ENCODE measurements at regions not wholly inside any gene's neighbourhood (a gene's known extent, or its start where the extent isn't known, plus 50 kb on each side); places are given as distances from the start of the nearest gene placed in this dataset.

DNA sequence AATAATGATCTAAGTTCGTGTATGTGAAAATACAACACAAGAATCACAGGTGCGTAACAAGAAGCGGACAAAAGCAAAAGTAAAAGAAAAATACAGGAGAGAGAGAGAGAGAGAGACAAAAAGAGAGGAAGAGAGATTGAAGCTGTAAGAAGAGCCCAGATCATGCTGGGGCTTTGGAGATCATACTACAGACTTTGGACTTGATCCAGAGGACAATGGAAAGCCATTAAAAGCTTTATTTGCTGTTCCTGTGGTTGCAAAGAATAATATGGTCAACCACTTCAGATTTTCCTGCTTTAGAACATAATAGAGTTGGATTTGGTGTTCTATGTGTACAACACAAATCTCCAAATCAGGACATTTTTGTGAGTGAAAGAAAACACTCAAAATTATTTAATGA lies 561.4 kb downstream of the CAAP1 start:
- no peak for TF ChIP-seq POLR2A (IDR thresholded peaks at IDR 0.05)
- TF ChIP-seq, protein P1, sequence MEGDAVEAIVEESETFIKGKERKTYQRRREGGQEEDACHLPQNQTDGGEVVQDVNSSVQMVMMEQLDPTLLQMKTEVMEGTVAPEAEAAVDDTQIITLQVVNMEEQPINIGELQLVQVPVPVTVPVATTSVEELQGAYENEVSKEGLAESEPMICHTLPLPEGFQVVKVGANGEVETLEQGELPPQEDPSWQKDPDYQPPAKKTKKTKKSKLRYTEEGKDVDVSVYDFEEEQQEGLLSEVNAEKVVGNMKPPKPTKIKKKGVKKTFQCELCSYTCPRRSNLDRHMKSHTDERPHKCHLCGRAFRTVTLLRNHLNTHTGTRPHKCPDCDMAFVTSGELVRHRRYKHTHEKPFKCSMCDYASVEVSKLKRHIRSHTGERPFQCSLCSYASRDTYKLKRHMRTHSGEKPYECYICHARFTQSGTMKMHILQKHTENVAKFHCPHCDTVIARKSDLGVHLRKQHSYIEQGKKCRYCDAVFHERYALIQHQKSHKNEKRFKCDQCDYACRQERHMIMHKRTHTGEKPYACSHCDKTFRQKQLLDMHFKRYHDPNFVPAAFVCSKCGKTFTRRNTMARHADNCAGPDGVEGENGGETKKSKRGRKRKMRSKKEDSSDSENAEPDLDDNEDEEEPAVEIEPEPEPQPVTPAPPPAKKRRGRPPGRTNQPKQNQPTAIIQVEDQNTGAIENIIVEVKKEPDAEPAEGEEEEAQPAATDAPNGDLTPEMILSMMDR (IDR thresholded peaks at IDR 0.05): no peak

Data from body of pancreas (tissue), 4 donors.